CD4-positive, alpha-beta T cell treated with Interleukin-4 for 4 hours (primary cell): ENCODE measurements at regions not wholly inside any gene's neighbourhood (a gene's known extent, or its start where the extent isn't known, plus 50 kb on each side); places are given as distances from the start of the nearest gene placed in this dataset.
"Not testable (repeated sequence)": the region's sequence is repeated elsewhere in the genome, so short reads cannot be mapped to it uniquely, and the experiment has no call there.

Source experiments
- DNase-seq: peaks from one replicate; pipeline ENCODE4 v3.0.0-alpha.2; 2020

DNA sequence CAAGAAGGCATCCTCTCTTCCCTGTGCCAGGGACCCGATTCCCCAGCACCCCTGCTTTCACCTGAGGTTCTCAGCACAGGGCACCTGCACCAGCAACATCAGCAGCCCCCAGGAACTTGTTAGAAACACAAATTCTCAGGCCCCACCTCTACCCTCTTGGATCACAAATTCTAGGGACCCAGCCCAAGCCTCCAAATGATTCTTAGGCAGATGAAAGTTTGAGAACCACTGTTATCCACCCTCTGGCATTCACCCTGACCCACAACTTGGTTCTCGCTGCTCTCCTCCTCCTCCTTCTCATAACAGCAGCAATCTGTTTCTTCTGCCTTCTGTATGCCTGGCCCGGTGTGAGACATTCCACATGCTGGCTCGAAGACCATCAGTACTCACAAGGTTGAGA, 60.3 kb upstream of the HIVEP3 start:
- no peak for DNase-seq

DNA sequence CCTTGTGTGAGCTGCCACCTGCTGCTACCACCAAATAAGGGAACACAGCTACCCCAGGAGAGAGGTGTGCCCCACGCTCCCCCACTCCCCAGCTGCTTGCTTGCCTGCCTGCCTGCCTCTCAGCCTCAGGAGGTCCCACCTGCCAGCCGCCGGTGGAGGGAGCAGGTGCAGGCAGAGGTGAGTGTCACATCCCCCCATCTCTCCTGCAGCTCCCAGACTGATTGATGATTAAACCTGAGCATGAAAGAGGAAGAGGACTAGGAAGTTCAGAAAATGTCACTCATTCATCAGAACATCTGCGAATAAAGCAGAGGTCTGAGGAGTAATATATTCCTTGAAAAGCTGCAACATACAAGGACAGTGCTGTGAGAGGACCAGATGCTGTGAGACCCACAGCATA, 58.6 kb upstream of the HIVEP3 start:
- DNase-seq, result no peak

DNA sequence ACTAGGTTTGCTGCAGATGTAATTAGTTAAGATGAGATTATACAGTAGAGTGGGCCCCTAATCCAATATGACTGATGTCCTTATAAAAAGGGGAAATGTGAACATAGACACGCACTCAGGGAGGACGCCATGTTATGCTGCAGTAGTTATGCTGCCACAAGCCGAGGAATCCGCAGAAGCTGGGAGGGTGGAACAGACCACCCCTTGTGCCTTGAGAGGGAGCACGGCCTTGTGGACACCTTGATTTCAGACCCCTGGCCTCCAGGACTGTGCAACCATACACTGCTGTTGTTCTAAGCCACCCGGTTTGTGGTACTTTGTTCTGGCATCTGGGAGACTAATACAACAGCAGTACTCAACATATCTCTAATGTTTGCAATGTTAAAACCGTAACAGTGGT, 57.9 kb upstream of the HIVEP3 start:
- DNase-seq, result no peak

DNA sequence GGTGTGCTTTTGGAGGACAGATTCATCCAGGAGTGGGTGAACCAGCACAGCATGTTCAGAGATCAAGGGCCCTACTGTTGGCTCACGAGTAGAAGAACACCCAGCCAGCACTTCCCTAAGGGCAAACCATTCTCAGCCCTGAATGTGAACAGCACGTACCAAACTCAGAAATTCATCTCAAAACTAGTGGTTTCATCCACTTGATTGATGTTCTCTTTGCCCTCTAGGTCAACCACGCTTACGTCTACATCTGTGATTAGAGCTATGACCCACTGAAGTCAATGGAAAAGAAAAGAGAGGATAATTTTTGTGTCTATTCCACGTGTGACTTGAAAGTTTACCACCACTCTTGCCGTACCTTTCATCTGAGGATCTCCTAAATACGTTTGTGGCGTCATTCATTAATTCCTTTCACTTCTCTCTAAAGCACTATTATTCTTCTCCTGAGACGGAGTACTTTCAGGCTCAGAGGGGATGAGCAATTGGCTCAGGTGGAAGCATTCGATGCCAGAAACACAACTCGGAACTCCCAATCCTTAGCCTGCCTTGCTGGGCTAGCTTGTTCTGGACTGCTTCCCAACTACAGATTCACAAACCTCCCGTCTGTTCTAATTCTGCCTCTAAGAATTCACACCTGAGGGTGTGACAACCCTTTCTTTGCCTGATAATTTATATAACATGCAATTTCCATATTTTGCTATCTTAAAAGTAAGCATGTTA, 57.3 kb upstream of the HIVEP3 start:
- DNase-seq, result no peak

DNA sequence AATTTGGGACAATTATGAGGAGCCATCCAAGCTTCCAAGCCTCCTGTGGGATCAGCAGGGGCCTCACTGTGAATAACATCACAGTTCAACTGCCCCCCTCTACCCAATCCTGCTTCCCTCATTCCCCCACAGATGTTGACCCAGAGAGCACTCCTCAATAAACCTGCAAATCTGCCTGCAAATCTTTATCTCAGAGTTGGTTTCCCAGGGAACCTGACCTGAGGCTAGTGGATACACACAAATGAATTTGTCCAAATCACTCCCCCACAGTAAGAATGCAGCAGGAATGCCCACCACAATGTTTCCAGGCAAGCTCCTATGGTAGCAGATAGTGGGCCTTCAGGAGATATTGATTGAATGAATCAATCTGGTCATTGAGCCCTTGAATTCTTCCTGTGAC, 56.4 kb upstream of the HIVEP3 start:
- no peak for DNase-seq

DNA sequence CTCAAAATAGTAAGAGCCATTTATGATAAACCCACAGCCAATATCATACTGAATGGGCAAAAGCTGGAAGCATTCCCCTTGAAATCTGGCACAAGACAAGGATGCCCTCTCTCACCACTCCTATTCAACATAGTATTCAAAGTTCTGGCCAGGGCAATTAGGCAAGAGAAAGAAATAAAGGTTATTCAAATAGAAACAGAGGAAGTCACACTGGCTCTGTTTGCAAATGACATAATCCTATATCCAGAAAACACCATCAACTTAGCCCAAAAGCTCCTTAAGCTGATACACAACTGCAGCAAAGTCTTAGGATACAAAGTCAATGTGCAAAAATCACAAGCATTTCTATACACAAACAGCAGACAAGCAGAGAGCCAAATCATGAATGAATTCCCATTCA, 49.8 kb upstream of the HIVEP3 start:
- DNase-seq, result not testable (repeated sequence)
